ENCODE measurements at regions not wholly inside any gene's neighbourhood (a gene's known extent, or its start where the extent isn't known, plus 50 kb on each side); places are given as distances from the start of the nearest gene placed in this dataset.

GRCh38 chr2:2830576-2830975 is 499.5 kb upstream of the MYT1L start:
- no peak for TF ChIP-seq CTCF (IDR thresholded peaks at IDR 0.05)
- DNase-seq (ENCODE audit: low spot score in 2 of 2) = peak in 1 of 2 donors; percentile 43
- Histone ChIP-seq H3K27ac (no peak overlapping the region), H3K4me3 (no peak overlapping the region), H3K27me3 (no peaks in the 10 kb centered on the region), H3K9me3 (no peaks in the 10 kb centered on the region), H3K4me1 (no peaks in the 10 kb centered on the region), H3K36me3 (no peaks in the 10 kb centered on the region)
- intact Hi-C loops (cut with DNase I) = no loop called here

GRCh38 chr2:2828774-2829368 is 497.8 kb upstream of the MYT1L start:
- no peak overlapping the region for H3K4me3 ChIP-seq
- H3K9me3 ChIP-seq = no peaks in the 10 kb centered on the region
- H3K36me3 ChIP-seq = no peaks in the 10 kb centered on the region
- DNase-seq (ENCODE audit: low spot score in 2 of 2) = peak in 1 of 2 donors; percentile 57
- no peak overlapping the region for H3K27ac ChIP-seq
- no peaks in the 10 kb centered on the region for H3K27me3 ChIP-seq
- no peaks in the 10 kb centered on the region for H3K4me1 ChIP-seq
- intact Hi-C loops (cut with DNase I) = no loop called here
- TF ChIP-seq CTCF (IDR thresholded peaks at IDR 0.05) = no peak

GRCh38 chr2:2827761-2828221 is 496.7 kb upstream of the MYT1L start:
- intact Hi-C loops (cut with DNase I) = no loop called here
- DNase-seq (ENCODE audit: low spot score in 2 of 2) = peak in 1 of 2 donors; percentile 46

GRCh38 chr2:2827046-2827636 is 496.1 kb upstream of the MYT1L start:
- no peak overlapping the region for H3K27ac ChIP-seq
- intact Hi-C loops (cut with DNase I) = no loop called here
- no peak overlapping the region for H3K4me3 ChIP-seq
- H3K27me3 ChIP-seq = no peaks in the 10 kb centered on the region
- H3K9me3 ChIP-seq = no peaks in the 10 kb centered on the region
- H3K36me3 ChIP-seq = no peaks in the 10 kb centered on the region
- DNase-seq (ENCODE audit: low spot score in 2 of 2) = peak in 1 of 2 donors; percentile 18
- no peaks in the 10 kb centered on the region for H3K4me1 ChIP-seq
- no peak for TF ChIP-seq CTCF (IDR thresholded peaks at IDR 0.05)

More at GRCh38 chr2:2827761-2828221, 496.7 kb upstream of the MYT1L start:
- Histone ChIP-seq H3K27me3 (no peaks in the 10 kb centered on the region), H3K4me3 (no peak overlapping the region), H3K4me1 (no peaks in the 10 kb centered on the region), H3K9me3 (no peaks in the 10 kb centered on the region), H3K27ac (no peak overlapping the region), H3K36me3 (no peaks in the 10 kb centered on the region)
- TF ChIP-seq CTCF (IDR thresholded peaks at IDR 0.05) = no peak

GRCh38 chr2:2826621-2827020 is 495.5 kb upstream of the MYT1L start:
- no peak overlapping the region for H3K27ac ChIP-seq
- H3K27me3 ChIP-seq = no peaks in the 10 kb centered on the region
- intact Hi-C loops (cut with DNase I) = no loop called here
- no peaks in the 10 kb centered on the region for H3K36me3 ChIP-seq
- DNase-seq (ENCODE audit: low spot score in 2 of 2) = peak in 1 of 2 donors; percentile 47
- no peak overlapping the region for H3K4me3 ChIP-seq
- TF ChIP-seq CTCF (IDR thresholded peaks at IDR 0.05) = no peak
- no peaks in the 10 kb centered on the region for H3K4me1 ChIP-seq
- H3K9me3 ChIP-seq = peaks cover 0 to under 1% of the 10 kb centered on the region in 2 donors
